Transverse colon (tissue), 4 donors: ENCODE measurements at regions not wholly inside any gene's neighbourhood (a gene's known extent, or its start where the extent isn't known, plus 50 kb on each side); places are given as distances from the start of the nearest gene placed in this dataset.

Experiments
- EP300 ChIP-seq: sonication (generic); formaldehyde crosslinking; IDR thresholded peaks from one replicate; pipeline ENCODE4 v1.6.1; 2017; ENCODE audit warnings: antibody characterized with exemption, low read depth
- POLR2A ChIP-seq: fragments of 450-650 bp; IDR thresholded peaks from one replicate; pipeline ENCODE4 v1.6.1; 2016; ENCODE audit warnings: antibody characterized with exemption, mild to moderate bottlenecking, moderate library complexity
- POLR2AphosphoS5 ChIP-seq, 3 donors: sonication (generic); formaldehyde crosslinking; IDR thresholded peaks; one replicate each; pipeline ENCODE4 v1.6.1; 2016; ENCODE audit warnings: antibody characterized with exemption in 3 of 3
- TF ChIP-seq, protein P1 (sequence below), 5 experiments: fragments of 200-600 bp in 3 of 5; fragments of 450-650 bp in 2 of 5; sonication (generic) in 3 of 5; IDR thresholded peaks; 1 replicate in 2 of 5; 2 replicates in 3 of 5; pipeline ENCODE4 v1.5.1; 2016 to 2017; ENCODE audit warnings: antibody characterized with exemption in 5 of 5, inconsistent platforms in 3 of 5, mild to moderate bottlenecking in 2 of 5, moderate library complexity in 1 of 5

DNA sequence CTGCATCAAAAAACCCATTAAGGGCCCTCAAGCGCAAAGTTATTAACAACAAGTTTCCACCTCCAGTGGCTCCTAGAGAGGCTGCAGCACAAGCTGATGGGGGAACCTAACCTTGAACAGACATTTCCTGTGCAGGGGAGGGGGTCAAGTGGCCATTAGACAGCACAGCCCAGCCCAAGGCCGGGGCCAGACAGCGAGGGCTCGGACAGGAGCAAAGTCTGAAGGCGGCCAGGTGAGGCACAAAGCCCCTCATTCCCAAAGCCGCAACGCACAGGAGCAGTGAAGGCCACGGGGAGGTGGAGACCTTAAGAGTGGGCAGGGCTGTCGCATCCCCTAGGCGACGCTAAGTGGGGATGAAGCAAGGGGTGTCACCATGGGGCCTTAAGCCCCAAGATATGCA, 73.2 kb upstream of the ZNF746 start:
- TF ChIP-seq, protein P1, sequence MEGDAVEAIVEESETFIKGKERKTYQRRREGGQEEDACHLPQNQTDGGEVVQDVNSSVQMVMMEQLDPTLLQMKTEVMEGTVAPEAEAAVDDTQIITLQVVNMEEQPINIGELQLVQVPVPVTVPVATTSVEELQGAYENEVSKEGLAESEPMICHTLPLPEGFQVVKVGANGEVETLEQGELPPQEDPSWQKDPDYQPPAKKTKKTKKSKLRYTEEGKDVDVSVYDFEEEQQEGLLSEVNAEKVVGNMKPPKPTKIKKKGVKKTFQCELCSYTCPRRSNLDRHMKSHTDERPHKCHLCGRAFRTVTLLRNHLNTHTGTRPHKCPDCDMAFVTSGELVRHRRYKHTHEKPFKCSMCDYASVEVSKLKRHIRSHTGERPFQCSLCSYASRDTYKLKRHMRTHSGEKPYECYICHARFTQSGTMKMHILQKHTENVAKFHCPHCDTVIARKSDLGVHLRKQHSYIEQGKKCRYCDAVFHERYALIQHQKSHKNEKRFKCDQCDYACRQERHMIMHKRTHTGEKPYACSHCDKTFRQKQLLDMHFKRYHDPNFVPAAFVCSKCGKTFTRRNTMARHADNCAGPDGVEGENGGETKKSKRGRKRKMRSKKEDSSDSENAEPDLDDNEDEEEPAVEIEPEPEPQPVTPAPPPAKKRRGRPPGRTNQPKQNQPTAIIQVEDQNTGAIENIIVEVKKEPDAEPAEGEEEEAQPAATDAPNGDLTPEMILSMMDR (IDR thresholded peaks at IDR 0.05), result no peak
- TF ChIP-seq EP300 (no peak), POLR2AphosphoS5 (IDR thresholded peaks at IDR 0.05) (no peak), POLR2A (no peak)
